Small intestine (tissue), 7 donors: ENCODE measurements at regions not wholly inside any gene's neighbourhood (a gene's known extent, or its start where the extent isn't known, plus 50 kb on each side); places are given as distances from the start of the nearest gene placed in this dataset.

Experiments
- DNase-seq, 2 donors: peaks; one replicate each; pipeline versions ENCODE4 v3.0.0 to v3.0.0-alpha.2; 2013
- FAIRE-seq: peaks from 2 replicates; lab custom pipeline; 2012; peaks lifted over from hg19 to GRCh38; lab: Jason Lieb, UNC
- H3K27ac ChIP-seq, 3 donors: one replicate each; pipeline ENCODE4 v1.5.1; 2013; ENCODE audit warnings: low read length in 2 of 3, mild to moderate bottlenecking in 2 of 3, control low read depth in 1 of 3, inconsistent platforms in 1 of 3, low read depth in 1 of 3, moderate library complexity in 1 of 3
- H3K27me3 ChIP-seq, 3 donors: one replicate each; pipeline ENCODE4 v1.6.1; 2013; ENCODE audit warnings: low read length in 3 of 3, inconsistent platforms in 1 of 3; ENCODE audit not compliant: control insufficient read depth in 3 of 3, insufficient read depth in 3 of 3
- H3K36me3 ChIP-seq, 3 donors: one replicate each; pipeline ENCODE4 v1.6.1; 2013; ENCODE audit warnings: low read length in 3 of 3, inconsistent platforms in 1 of 3, low read depth in 1 of 3, mild to moderate bottlenecking in 1 of 3, moderate library complexity in 1 of 3; ENCODE audit not compliant: control insufficient read depth in 3 of 3, insufficient read depth in 2 of 3
- H3K4me1 ChIP-seq, 3 donors: one replicate each; pipeline ENCODE4 v1.6.1; 2013; ENCODE audit warnings: low read length in 2 of 3, inconsistent platforms in 1 of 3, low read depth in 1 of 3, mild to moderate bottlenecking in 1 of 3, moderate library complexity in 1 of 3; ENCODE audit not compliant: control insufficient read depth in 3 of 3, insufficient read depth in 2 of 3
- H3K4me3 ChIP-seq, 3 donors: one replicate each; pipeline ENCODE4 v1.5.1; 2013; ENCODE audit warnings: low read length in 3 of 3, control low read depth in 1 of 3, inconsistent platforms in 1 of 3, low read depth in 1 of 3, mild to moderate bottlenecking in 1 of 3, moderate library complexity in 1 of 3
- H3K9me3 ChIP-seq, 2 donors: one replicate each; pipeline ENCODE4 v1.6.1; 2013; ENCODE audit warnings: low read depth in 1 of 2, low read length in 1 of 2; ENCODE audit not compliant: control insufficient read depth in 2 of 2, insufficient read depth in 1 of 2
- WGBS, 3 donors: extraction: QIAGEN DNeasy Blood & Tissue Kit; methylation state at CpG; one replicate each; pipeline ENCODE4 v1.1.7; 2013; 5-methylcytosine and 5-hydroxymethylcytosine counted together
- donor health status: healthy with polysubstance abuse.
- donor health status: control.
- donor health status: control.
- donor health status: Bipolar disorder and iron deficiency.
- donor health status: healthy.

DNA sequence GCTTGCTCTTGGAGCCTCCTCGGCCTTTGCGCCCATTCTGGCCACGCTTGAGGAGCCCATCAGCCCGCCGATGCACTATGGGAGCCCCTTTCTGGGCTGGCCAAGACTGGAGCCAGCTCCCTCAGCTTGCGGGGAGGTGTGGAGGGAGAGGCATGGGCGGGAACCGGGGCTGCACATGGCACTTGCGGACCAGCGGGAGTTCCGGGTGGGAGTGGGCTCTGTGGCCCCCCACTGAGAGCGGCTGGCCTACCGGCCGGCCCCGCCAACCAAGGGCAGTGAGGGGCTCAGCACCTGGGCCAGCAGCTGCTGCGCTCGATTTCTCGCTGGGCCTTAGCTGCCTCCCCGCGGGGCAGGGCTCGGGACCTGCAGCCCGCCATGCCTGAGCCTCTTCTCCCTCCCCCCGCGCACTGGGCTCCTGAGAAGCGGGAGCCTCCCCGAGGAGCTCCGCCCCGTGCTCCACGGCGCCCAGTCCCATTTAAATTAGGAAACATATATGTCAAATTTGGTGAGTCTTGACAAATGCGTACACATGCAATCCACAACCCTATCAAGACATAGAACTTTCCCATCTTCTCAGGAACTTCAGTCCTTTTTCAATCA is 97.6 kb upstream of the CNTN3 start:
- no peak overlapping the region for H3K4me3 ChIP-seq
- FAIRE-seq (no peak), DNase-seq (no peak)
- no peaks in the 10 kb centered on the region for H3K9me3 ChIP-seq
- WGBS, 3 donors: 88 to 97% (median 93%) methylated on average over 23 to 31 of the region's 31 CpGs
- H3K27ac ChIP-seq: no peak overlapping the region
- H3K27me3 ChIP-seq: no peaks in the 10 kb centered on the region
- no peaks in the 10 kb centered on the region for H3K4me1 ChIP-seq
- no peaks in the 10 kb centered on the region for H3K36me3 ChIP-seq

GRCh38 chr3:74709951-74710350 is 95.5 kb upstream of the CNTN3 start:
- DNase-seq (no peak), FAIRE-seq (no peak)
- WGBS, 3 donors: 88 to 97% (median 95%) methylated on average over 3 of the region's 3 CpGs
- no peak overlapping the region for H3K27ac ChIP-seq
- H3K9me3 ChIP-seq: no peaks in the 10 kb centered on the region
- H3K36me3 ChIP-seq: no peaks in the 10 kb centered on the region
- no peak overlapping the region for H3K4me3 ChIP-seq
- H3K4me1 ChIP-seq: no peaks in the 10 kb centered on the region
- no peaks in the 10 kb centered on the region for H3K27me3 ChIP-seq

DNA sequence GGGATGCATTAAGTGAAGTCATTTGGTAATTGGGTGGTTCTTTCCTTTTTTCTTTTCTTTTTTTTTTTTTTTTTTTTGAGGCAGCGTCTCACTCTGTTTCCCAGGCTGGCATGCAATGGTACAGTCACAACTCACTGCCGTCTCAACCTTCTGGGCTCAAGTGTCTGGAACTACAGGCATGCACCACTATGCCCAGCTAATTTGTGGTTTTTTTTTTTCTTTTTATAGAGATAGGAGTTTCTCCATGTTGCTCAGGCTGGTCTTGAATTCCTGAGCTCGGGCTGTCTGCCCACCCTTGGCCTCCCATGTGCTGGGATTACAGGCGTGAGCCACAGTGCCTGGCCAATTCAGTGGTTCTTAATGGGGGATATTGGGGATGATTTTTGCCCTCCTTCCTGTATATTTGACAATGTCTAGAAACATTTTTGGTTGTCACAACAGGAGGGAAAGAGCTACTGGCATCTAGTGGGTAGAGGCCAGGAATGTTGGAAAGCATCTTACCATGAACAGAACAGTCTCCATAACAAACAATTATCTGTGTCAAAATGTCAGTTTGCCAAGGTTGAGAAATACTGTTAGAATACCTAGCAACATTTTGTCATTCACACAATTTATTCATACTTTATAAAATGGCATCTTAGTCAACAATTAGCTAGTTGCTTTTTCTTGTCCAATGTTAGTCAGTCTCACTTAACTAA is 79.4 kb upstream of the CNTN3 start:
- H3K4me1 ChIP-seq: no peaks in the 10 kb centered on the region
- H3K27ac ChIP-seq: no peak overlapping the region
- 68 to 84% (median 82%) methylated on average over 4 of the region's 4 CpGs for WGBS, 3 donors
- no peaks in the 10 kb centered on the region for H3K27me3 ChIP-seq
- H3K36me3 ChIP-seq: no peaks in the 10 kb centered on the region
- H3K4me3 ChIP-seq: no peak overlapping the region
- no peak for FAIRE-seq
- H3K9me3 ChIP-seq: no peaks in the 10 kb centered on the region
- DNase-seq: no peak

DNA sequence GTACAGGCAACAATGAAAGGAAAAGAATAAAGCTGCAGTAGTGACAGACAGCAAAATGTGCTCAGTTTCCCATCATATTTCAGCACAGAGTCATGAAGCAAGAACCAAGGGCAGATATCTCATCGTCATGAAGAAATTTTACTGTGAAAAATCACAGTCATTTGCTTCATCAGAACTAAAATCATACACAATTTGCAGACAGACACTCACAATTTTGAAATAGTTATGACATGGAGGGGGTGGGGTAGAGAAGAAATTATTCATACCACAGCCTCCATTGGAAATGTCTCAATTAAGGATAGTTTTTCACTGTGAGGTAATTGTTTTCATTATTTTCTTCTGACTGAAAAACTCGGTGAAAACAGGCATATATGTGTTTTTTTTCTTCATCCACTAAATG is 78.8 kb upstream of the CNTN3 start:
- H3K4me3 ChIP-seq: no peak overlapping the region
- 67 to 78% (median 74%) methylated on average over 2 of the region's 2 CpGs for WGBS, 3 donors
- DNase-seq: no peak
- FAIRE-seq: no peak
- H3K4me1 ChIP-seq: no peaks in the 10 kb centered on the region
- H3K27me3 ChIP-seq: no peaks in the 10 kb centered on the region
- no peak overlapping the region for H3K27ac ChIP-seq
- H3K36me3 ChIP-seq: no peaks in the 10 kb centered on the region
- H3K9me3 ChIP-seq: no peaks in the 10 kb centered on the region

GRCh38 chr3:74691946-74692345 is 77.5 kb upstream of the CNTN3 start:
- no peaks in the 10 kb centered on the region for H3K4me1 ChIP-seq
- 75 to 76% (median 75%) methylated on average over 7 of the region's 7 CpGs for WGBS, 3 donors
- FAIRE-seq: no peak
- H3K27me3 ChIP-seq: no peaks in the 10 kb centered on the region
- H3K9me3 ChIP-seq: no peaks in the 10 kb centered on the region
- H3K4me3 ChIP-seq: no peak overlapping the region
- H3K36me3 ChIP-seq: no peaks in the 10 kb centered on the region
- DNase-seq: no peak
- no peak overlapping the region for H3K27ac ChIP-seq

GRCh38 chr3:74673326-74673725 is 58.9 kb upstream of the CNTN3 start:
- Histone ChIP-seq H3K9me3 (no peaks in the 10 kb centered on the region), H3K4me1 (no peaks in the 10 kb centered on the region), H3K36me3 (no peaks in the 10 kb centered on the region), H3K4me3 (no peak overlapping the region), H3K27me3 (no peaks in the 10 kb centered on the region), H3K27ac (no peak overlapping the region)
- FAIRE-seq: no peak
- DNase-seq: no peak
- WGBS, 3 donors: 87 to 95% (median 94%) methylated on average over 1 of the region's 1 CpG

DNA sequence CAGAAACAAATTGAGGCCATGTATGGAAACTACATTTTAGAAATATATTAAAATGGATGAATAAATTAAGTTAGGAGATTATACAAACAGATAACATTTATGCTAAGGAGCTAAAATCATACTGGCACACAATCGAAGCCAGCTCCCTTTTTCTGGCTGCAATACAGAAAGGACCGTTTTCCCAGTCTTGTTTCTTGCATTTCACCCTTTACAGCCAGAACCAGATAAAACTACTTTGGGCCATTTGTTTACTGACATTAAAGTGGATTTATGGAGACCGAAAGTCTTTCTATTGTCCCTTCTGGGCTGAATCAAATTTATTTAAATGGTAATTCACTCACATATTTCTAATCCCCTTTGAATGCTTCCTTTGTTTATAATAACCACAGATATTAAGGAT is 50.1 kb upstream of the CNTN3 start:
- DNase-seq (no peak), FAIRE-seq (no peak)
- peaks cover 0 to 5% of the 10 kb centered on the region in 2 donors for H3K9me3 ChIP-seq
- no peaks in the 10 kb centered on the region for H3K4me1 ChIP-seq
- H3K27me3 ChIP-seq: no peaks in the 10 kb centered on the region
- H3K27ac ChIP-seq: no peak overlapping the region
- H3K36me3 ChIP-seq: no peaks in the 10 kb centered on the region
- WGBS, 3 donors: 67 to 80% (median 75%) methylated on average over 3 of the region's 3 CpGs
- no peak overlapping the region for H3K4me3 ChIP-seq
